HG03558 (cell line): ENCODE measurements at regions not wholly inside any gene's neighbourhood (a gene's known extent, or its start where the extent isn't known, plus 50 kb on each side); places are given as distances from the start of the nearest gene placed in this dataset.

Experiments used
- ATAC-seq: cut with Tn5 transposase; IDR thresholded peaks from one replicate; pipeline ENCODE4 v1.9.1; 2021; ENCODE audit warnings: moderate number of reproducible peaks; ENCODE audit not compliant: unreplicated experiment; ENCODE audit errors: extremely low read depth

- ATAC-seq = no peak
These were observed 133.6 kb downstream of the UBE2E3 start for GRCh38 chr2:181114021-181114420.

- ATAC-seq = no peak
These were observed 135.9 kb downstream of the UBE2E3 start for GRCh38 chr2:181116261-181116660.

- no peak for ATAC-seq
These were observed 137.0 kb downstream of the UBE2E3 start for GRCh38 chr2:181117206-181117925.

- ATAC-seq = no peak
These were observed 140.2 kb downstream of the UBE2E3 start for GRCh38 chr2:181120625-181121024.

- ATAC-seq = no peak
These were observed 141.6 kb downstream of the UBE2E3 start for GRCh38 chr2:181121996-181122395.

GRCh38 chr2:181122601-181123000 is 142.2 kb downstream of the UBE2E3 start:
- ATAC-seq = no peak

- peak; percentile 72 for ATAC-seq
These were observed 143.4 kb downstream of the UBE2E3 start for GRCh38 chr2:181123798-181124231.

GRCh38 chr2:181124497-181124896 is 144.1 kb downstream of the UBE2E3 start:
- no peak for ATAC-seq

GRCh38 chr2:181125359-181125758 is 145.0 kb downstream of the UBE2E3 start:
- no peak for ATAC-seq

GRCh38 chr2:181126311-181126868 is 146.0 kb downstream of the UBE2E3 start:
- no peak for ATAC-seq

- peak; percentile 76 for ATAC-seq
These were observed 147.8 kb downstream of the UBE2E3 start for GRCh38 chr2:181128199-181128598.

- no peak for ATAC-seq
These were observed 149.1 kb downstream of the UBE2E3 start for GRCh38 chr2:181129364-181130056.

- ATAC-seq = no peak
These were observed 150.3 kb downstream of the UBE2E3 start for GRCh38 chr2:181130686-181131085.

- no peak for ATAC-seq
These were observed 151.2 kb downstream of the UBE2E3 start for GRCh38 chr2:181131584-181131983.

- no peak for ATAC-seq
These were observed 158.4 kb downstream of the UBE2E3 start for GRCh38 chr2:181138816-181139215.

- ATAC-seq = no peak
These were observed 159.4 kb downstream of the UBE2E3 start for GRCh38 chr2:181139831-181140230.

- ATAC-seq = no peak
These were observed 160.0 kb downstream of the UBE2E3 start for GRCh38 chr2:181140414-181140813.

GRCh38 chr2:181140928-181141327 is 160.5 kb downstream of the UBE2E3 start:
- no peak for ATAC-seq

- ATAC-seq = no peak
These were observed 161.3 kb downstream of the UBE2E3 start for GRCh38 chr2:181141676-181142075.

- ATAC-seq = no peak
These were observed 162.1 kb downstream of the UBE2E3 start for GRCh38 chr2:181142514-181142913.

GRCh38 chr2:181143790-181144300 is 163.4 kb downstream of the UBE2E3 start:
- ATAC-seq = no peak
